Hepatocyte (in vitro differentiated cells): ENCODE measurements at regions not wholly inside any gene's neighbourhood (a gene's known extent, or its start where the extent isn't known, plus 50 kb on each side); places are given as distances from the start of the nearest gene placed in this dataset.
A peak's percentile ranks its signal among the peaks of the same experiment; 100 is the strongest.

Experiments used
- DNase-seq: peaks from one replicate; pipeline ENCODE4 v3.0.0-alpha.2; 2016; ENCODE audit warnings: low spot score
- H2AFZ ChIP-seq: fragments of 200-600 bp; sonication (generic); 2 replicates; pipeline ENCODE4 v1.6.0; 2016; ENCODE audit warnings: antibody characterized with exemption, mild to moderate bottlenecking
- H3K27ac ChIP-seq: fragments of 200-600 bp; sonication (generic); 2 replicates; pipeline ENCODE4 v1.5.1; 2016; ENCODE audit warnings: mild to moderate bottlenecking
- H3K27me3 ChIP-seq: fragments of 200-600 bp; sonication (generic); 2 replicates; pipeline ENCODE4 v1.6.1; 2016
- H3K36me3 ChIP-seq: fragments of 200-600 bp; sonication (generic); replicated peaks from 2 replicates; pipeline ENCODE4 v1.5.1; 2016; ENCODE audit warnings: low read depth; ENCODE audit not compliant: insufficient read depth
- H3K4me1 ChIP-seq: fragments of 200-600 bp; sonication (generic); 2 replicates; pipeline ENCODE4 v1.5.1; 2016; ENCODE audit warnings: mild to moderate bottlenecking, moderate library complexity; ENCODE audit not compliant: insufficient read depth
- H3K4me2 ChIP-seq: fragments of 200-600 bp; sonication (generic); 2 replicates; pipeline ENCODE4 v1.6.0; 2016
- H3K4me3 ChIP-seq: fragments of 200-600 bp; sonication (generic); 2 replicates; pipeline ENCODE4 v1.5.1; 2016; ENCODE audit warnings: mild to moderate bottlenecking
- H3K79me2 ChIP-seq: fragments of 200-600 bp; sonication (generic); 2 replicates; pipeline ENCODE4 v1.6.0; 2017; ENCODE audit warnings: mild to moderate bottlenecking
- H3K9me2 ChIP-seq: fragments of 200-600 bp; sonication (generic); replicated peaks from 2 replicates; pipeline ENCODE4 v1.6.0; 2017; ENCODE audit warnings: mild to moderate bottlenecking; ENCODE audit not compliant: insufficient read depth
- H3K9me3 ChIP-seq: fragments of 200-600 bp; sonication (generic); 2 replicates; pipeline ENCODE4 v1.5.1; 2016; ENCODE audit warnings: low read depth, mild to moderate bottlenecking
- H4K20me1 ChIP-seq: fragments of 200-600 bp; sonication (generic); 2 replicates; pipeline ENCODE4 v1.6.0; 2016; ENCODE audit warnings: mild to moderate bottlenecking; ENCODE audit not compliant: insufficient read depth, poor library complexity, severe bottlenecking
- CTCF ChIP-seq: fragments of 200-600 bp; sonication (generic); IDR thresholded peaks from 2 replicates; pipeline ENCODE4 v1.5.1; 2016; ENCODE audit warnings: antibody characterized with exemption, mild to moderate bottlenecking; ENCODE audit not compliant: poor library complexity
- EZH2 ChIP-seq: fragments of 200-600 bp; sonication (generic); IDR thresholded peaks from 2 replicates; pipeline ENCODE4 v1.6.1; 2016; ENCODE audit warnings: antibody characterized with exemption, mild to moderate bottlenecking, borderline replicate concordance
- EZH2phosphoT487 ChIP-seq: fragments of 200-600 bp; sonication (generic); IDR thresholded peaks from one replicate; pipeline ENCODE4 v1.6.1; 2018; ENCODE audit warnings: antibody characterized with exemption, mild to moderate bottlenecking, low read depth, moderate library complexity; ENCODE audit not compliant: unreplicated experiment, severe bottlenecking
- WGBS: methylation state at CpG from one replicate; pipeline ENCODE4 v1.1.6; 2016; ENCODE audit warnings: low lambda C conversion rate; ENCODE audit errors: missing lambda C conversion rate; 5-methylcytosine and 5-hydroxymethylcytosine counted together

GRCh38 chr7:110382736-110383135, 708.2 kb upstream of the LRRN3 start:
- no peaks in the 10 kb centered on the region for H3K36me3 ChIP-seq
- H3K9me2 ChIP-seq, result no peaks in the 10 kb centered on the region
- no peak overlapping the region for H3K4me3 ChIP-seq
- DNase-seq, result no peak
- WGBS, result 35% methylated on average over 6 of the region's 6 CpGs
- TF ChIP-seq EZH2phosphoT487 (no peak), CTCF (no peak), EZH2 (no peak)
- H4K20me1 ChIP-seq, result no peaks in the 10 kb centered on the region
- no peak overlapping the region for H3K4me2 ChIP-seq
- H3K4me1 ChIP-seq, result no peaks in the 10 kb centered on the region
- H2AFZ ChIP-seq, result no peak overlapping the region
- H3K27ac ChIP-seq, result no peak overlapping the region
- H3K27me3 ChIP-seq, result no peaks in the 10 kb centered on the region
- H3K79me2 ChIP-seq, result no peaks in the 10 kb centered on the region
- no peaks in the 10 kb centered on the region for H3K9me3 ChIP-seq

GRCh38 chr7:110386006-110386405, 704.9 kb upstream of the LRRN3 start:
- TF ChIP-seq CTCF (no peak), EZH2phosphoT487 (no peak), EZH2 (no peak)
- H3K4me2 ChIP-seq, result no peak overlapping the region
- DNase-seq, result no peak
- H3K9me2 ChIP-seq, result no peaks in the 10 kb centered on the region
- H3K4me3 ChIP-seq, result no peak overlapping the region
- H3K79me2 ChIP-seq, result no peaks in the 10 kb centered on the region
- no peaks in the 10 kb centered on the region for H3K27me3 ChIP-seq
- H2AFZ ChIP-seq, result no peak overlapping the region
- no peaks in the 10 kb centered on the region for H3K4me1 ChIP-seq
- no peaks in the 10 kb centered on the region for H4K20me1 ChIP-seq
- no peak overlapping the region for H3K27ac ChIP-seq
- no peaks in the 10 kb centered on the region for H3K36me3 ChIP-seq
- no peaks in the 10 kb centered on the region for H3K9me3 ChIP-seq

DNA sequence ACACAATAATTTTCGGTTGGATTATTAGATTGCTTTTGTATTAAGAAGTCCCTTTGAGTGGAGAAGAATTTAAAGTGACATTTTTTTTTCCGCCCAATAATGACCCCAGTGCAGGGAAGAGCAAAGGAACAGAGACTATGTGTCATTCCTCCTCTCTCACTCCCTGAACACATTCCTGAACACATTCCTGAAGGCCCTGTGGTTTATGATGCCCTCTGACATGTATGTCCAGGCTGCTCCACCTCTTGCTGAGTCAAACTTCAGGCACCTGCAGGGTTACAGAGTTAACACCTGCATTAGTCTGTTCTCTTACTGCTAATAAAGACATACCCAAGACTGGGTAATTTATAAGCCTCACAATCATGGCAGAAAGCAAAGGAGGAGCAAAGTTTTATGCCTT, 704.0 kb upstream of the LRRN3 start:
- Histone ChIP-seq H3K27me3 (no peaks in the 10 kb centered on the region), H3K27ac (no peak overlapping the region), H3K36me3 (no peaks in the 10 kb centered on the region), H2AFZ (no peak overlapping the region), H3K4me2 (no peak overlapping the region), H3K4me3 (no peak overlapping the region), H3K9me2 (no peaks in the 10 kb centered on the region), H3K9me3 (no peaks in the 10 kb centered on the region), H3K79me2 (no peaks in the 10 kb centered on the region), H4K20me1 (no peaks in the 10 kb centered on the region), H3K4me1 (no peaks in the 10 kb centered on the region)
- WGBS, result 43% methylated on average over 2 of the region's 2 CpGs
- peak; percentile 69 for DNase-seq
- TF ChIP-seq CTCF (no peak), EZH2 (no peak), EZH2phosphoT487 (no peak)

DNA sequence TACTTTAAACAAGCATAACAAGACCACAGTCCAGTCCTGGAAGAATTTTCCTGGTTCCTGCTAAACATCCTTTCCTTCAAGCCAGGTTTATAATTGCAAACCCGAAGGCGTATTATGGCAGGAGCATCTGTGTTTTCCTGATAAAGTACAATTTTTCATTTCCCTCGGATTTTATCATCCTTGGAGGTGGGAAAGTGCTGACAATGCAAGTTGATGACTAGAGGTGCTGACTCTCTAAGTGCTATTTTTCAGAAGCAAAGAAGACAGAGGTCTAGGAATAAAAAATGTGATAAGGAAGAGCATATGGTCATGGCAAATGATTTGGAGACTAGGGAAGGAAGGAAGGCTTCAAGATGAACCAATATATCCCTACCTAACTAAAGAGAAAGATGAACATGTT, 703.2 kb upstream of the LRRN3 start:
- H3K4me2 ChIP-seq, result no peak overlapping the region
- no peak for DNase-seq
- H3K79me2 ChIP-seq, result no peaks in the 10 kb centered on the region
- no peaks in the 10 kb centered on the region for H3K9me3 ChIP-seq
- 90% methylated on average over 3 of the region's 3 CpGs for WGBS
- H3K4me3 ChIP-seq, result no peak overlapping the region
- peak overlapping the region; percentile 15 for H3K27ac ChIP-seq
- H3K36me3 ChIP-seq, result no peaks in the 10 kb centered on the region
- H3K9me2 ChIP-seq, result no peaks in the 10 kb centered on the region
- no peaks in the 10 kb centered on the region for H3K27me3 ChIP-seq
- no peak overlapping the region for H2AFZ ChIP-seq
- TF ChIP-seq CTCF, result no peak
- TF ChIP-seq EZH2phosphoT487, result no peak
- TF ChIP-seq EZH2, result no peak
- H4K20me1 ChIP-seq, result no peaks in the 10 kb centered on the region
- no peaks in the 10 kb centered on the region for H3K4me1 ChIP-seq
